ENCODE measurements at regions not wholly inside any gene's neighbourhood (a gene's known extent, or its start where the extent isn't known, plus 50 kb on each side); places are given as distances from the start of the nearest gene placed in this dataset.

DNA sequence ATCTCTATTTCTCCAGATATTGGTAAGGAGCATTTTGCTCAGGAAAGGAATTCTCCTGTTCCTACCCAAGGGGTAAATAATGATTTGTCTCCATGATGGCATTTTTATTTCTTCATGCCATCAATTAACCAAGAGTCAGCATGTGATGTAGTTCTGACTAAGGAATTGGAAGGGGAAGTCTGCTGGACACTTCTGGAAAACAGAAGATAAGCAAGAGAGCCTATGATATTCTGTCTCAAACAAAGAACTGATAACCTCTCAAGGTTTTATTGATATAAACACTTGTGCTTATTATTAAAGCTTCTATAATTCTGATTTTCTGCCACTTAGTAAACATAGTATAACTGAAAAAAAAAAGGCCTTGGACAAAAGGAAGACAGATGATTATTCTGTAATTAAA lies 673.0 kb upstream of the CHORDC1 start:
- H3K9ac ChIP-seq (ENCODE audit: insufficient read depth, low read length, poor library complexity, severe bottlenecking): no peak overlapping the region

DNA sequence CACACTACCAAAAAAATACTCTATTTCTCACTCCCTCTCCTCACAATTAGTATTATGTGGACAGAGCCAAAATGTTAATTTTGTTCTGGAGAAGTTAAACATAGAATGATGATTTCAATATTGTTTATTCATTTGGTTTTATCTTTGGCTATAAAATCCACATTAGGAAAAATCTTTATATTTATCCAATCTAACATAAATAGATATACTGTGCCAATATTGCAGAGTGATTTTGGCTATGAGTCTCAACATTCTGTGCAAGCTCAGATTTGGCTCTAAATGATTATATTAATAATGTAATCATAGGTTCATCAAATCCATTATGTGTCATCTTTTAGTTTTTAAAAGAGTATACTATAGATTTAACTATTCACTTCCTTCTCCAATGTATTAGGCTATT lies 667.5 kb upstream of the CHORDC1 start:
- H3K4me2 ChIP-seq (replicated peaks; ENCODE audit: extremely low read depth, low read length, poor library complexity, severe bottlenecking): no peak overlapping the region
- no peaks in the 10 kb centered on the region for H3K4me1 ChIP-seq (ENCODE audit: control insufficient read depth in 1 of 2, insufficient read depth in 2 of 2, low read length in 2 of 2)
- Mint-ChIP-seq H3K9me3 (peaks cover 0 to 8% (median 2%) of the 10 kb centered on the region in 7 donors), H3K4me3 (no peak overlapping the region), H3K27ac (no peak overlapping the region), H3K4me1 (no peaks in the 10 kb centered on the region), H3K27me3 (ENCODE audit: low read depth in 3 of 3) (peaks cover 0 to 2% (median 0%) of the 10 kb centered on the region in 3 donors), H3K36me3 (no peaks in the 10 kb centered on the region)
- peaks cover 0 to 4% of the 10 kb centered on the region in 2 donors for H3K9me3 ChIP-seq (replicated peaks in 1 of 2; ENCODE audit: control insufficient read depth in 1 of 2, insufficient read depth in 1 of 2, low read length in 2 of 2)
- no peaks in the 10 kb centered on the region for H3K27me3 ChIP-seq (ENCODE audit: control insufficient read depth in 2 of 2, insufficient read depth in 2 of 2, low read length in 2 of 2)
- no peak overlapping the region for H3K9ac ChIP-seq (ENCODE audit: insufficient read depth, low read length, poor library complexity, severe bottlenecking)
- H3K79me2 ChIP-seq (ENCODE audit: insufficient read depth, low read length): no peaks in the 10 kb centered on the region
- H3K36me3 ChIP-seq (replicated peaks in 1 of 2; ENCODE audit: control insufficient read depth in 1 of 2, insufficient read depth in 2 of 2, low read length in 2 of 2): no peaks in the 10 kb centered on the region
- H2AFZ ChIP-seq (ENCODE audit: insufficient read depth, low read depth, low read length, poor library complexity, severe bottlenecking): no peak overlapping the region
- no peak overlapping the region for H3K4me3 ChIP-seq (replicated peaks in 1 of 3; ENCODE audit: low read depth in 2 of 3, low read length in 3 of 3)
- TF ChIP-seq, protein P1, sequence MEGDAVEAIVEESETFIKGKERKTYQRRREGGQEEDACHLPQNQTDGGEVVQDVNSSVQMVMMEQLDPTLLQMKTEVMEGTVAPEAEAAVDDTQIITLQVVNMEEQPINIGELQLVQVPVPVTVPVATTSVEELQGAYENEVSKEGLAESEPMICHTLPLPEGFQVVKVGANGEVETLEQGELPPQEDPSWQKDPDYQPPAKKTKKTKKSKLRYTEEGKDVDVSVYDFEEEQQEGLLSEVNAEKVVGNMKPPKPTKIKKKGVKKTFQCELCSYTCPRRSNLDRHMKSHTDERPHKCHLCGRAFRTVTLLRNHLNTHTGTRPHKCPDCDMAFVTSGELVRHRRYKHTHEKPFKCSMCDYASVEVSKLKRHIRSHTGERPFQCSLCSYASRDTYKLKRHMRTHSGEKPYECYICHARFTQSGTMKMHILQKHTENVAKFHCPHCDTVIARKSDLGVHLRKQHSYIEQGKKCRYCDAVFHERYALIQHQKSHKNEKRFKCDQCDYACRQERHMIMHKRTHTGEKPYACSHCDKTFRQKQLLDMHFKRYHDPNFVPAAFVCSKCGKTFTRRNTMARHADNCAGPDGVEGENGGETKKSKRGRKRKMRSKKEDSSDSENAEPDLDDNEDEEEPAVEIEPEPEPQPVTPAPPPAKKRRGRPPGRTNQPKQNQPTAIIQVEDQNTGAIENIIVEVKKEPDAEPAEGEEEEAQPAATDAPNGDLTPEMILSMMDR (IDR thresholded peaks at IDR 0.05): no peak
- H3K27ac ChIP-seq (ENCODE audit: low read depth in 1 of 2, low read length in 2 of 2): no peak overlapping the region
- intact Hi-C loops (cut with micrococcal nuclease): no loop called here
- DNase-seq: no peak
- H4K20me1 ChIP-seq (ENCODE audit: insufficient read depth, low read length): no peaks in the 10 kb centered on the region

More for the DNA sequence above, 673.0 kb upstream of the CHORDC1 start:
- intact Hi-C loops (cut with micrococcal nuclease): no loop called here
- no peak overlapping the region for H3K27ac Mint-ChIP-seq
- Histone ChIP-seq H3K4me3 (replicated peaks in 1 of 3; ENCODE audit: low read depth in 2 of 3, low read length in 3 of 3) (no peak overlapping the region), H3K36me3 (replicated peaks in 1 of 2; ENCODE audit: control insufficient read depth in 1 of 2, insufficient read depth in 2 of 2, low read length in 2 of 2) (no peaks in the 10 kb centered on the region), H2AFZ (ENCODE audit: insufficient read depth, low read depth, low read length, poor library complexity, severe bottlenecking) (no peak overlapping the region), H3K79me2 (ENCODE audit: insufficient read depth, low read length) (no peaks in the 10 kb centered on the region), H3K4me2 (replicated peaks; ENCODE audit: extremely low read depth, low read length, poor library complexity, severe bottlenecking) (no peak overlapping the region), H3K4me1 (ENCODE audit: control insufficient read depth in 1 of 2, insufficient read depth in 2 of 2, low read length in 2 of 2) (no peaks in the 10 kb centered on the region), H3K27ac (ENCODE audit: low read depth in 1 of 2, low read length in 2 of 2) (no peak overlapping the region), H3K9me3 (replicated peaks in 1 of 2; ENCODE audit: control insufficient read depth in 1 of 2, insufficient read depth in 1 of 2, low read length in 2 of 2) (peaks cover 0 to 4% of the 10 kb centered on the region in 2 donors), H3K27me3 (ENCODE audit: control insufficient read depth in 2 of 2, insufficient read depth in 2 of 2, low read length in 2 of 2) (no peaks in the 10 kb centered on the region), H4K20me1 (ENCODE audit: insufficient read depth, low read length) (no peaks in the 10 kb centered on the region)
- TF ChIP-seq, protein P1 (IDR thresholded peaks at IDR 0.05): no peak
- peaks cover 0 to 2% (median 2%) of the 10 kb centered on the region in 3 donors for H3K27me3 Mint-ChIP-seq (ENCODE audit: low read depth in 3 of 3)
- H3K4me3 Mint-ChIP-seq: no peak overlapping the region
- H3K4me1 Mint-ChIP-seq: no peaks in the 10 kb centered on the region
- no peaks in the 10 kb centered on the region for H3K36me3 Mint-ChIP-seq
- no peak for DNase-seq
- H3K9me3 Mint-ChIP-seq: peaks cover 0 to 14% (median 5%) of the 10 kb centered on the region in 7 donors

Measured in CD14-positive monocyte (primary cell).